Panc1 (cell line): ENCODE measurements at regions not wholly inside any gene's neighbourhood (a gene's known extent, or its start where the extent isn't known, plus 50 kb on each side); places are given as distances from the start of the nearest gene placed in this dataset.

Experiments used
- POLR2AphosphoS5 ChIP-seq: IDR thresholded peaks from 2 replicates; pipeline ENCODE4 v1.6.1; 2012; ENCODE audit warnings: mild to moderate bottlenecking, low read depth, low read length, moderate library complexity
- TF ChIP-seq, protein P1 (sequence below): fragments of 450-650 bp; IDR thresholded peaks from 2 replicates; pipeline ENCODE4 v1.5.1; 2017; ENCODE audit warnings: mild to moderate bottlenecking
- TF ChIP-seq, protein P2 (sequence below), 2 experiments: IDR thresholded peaks; 2 replicates each; pipeline ENCODE4 v1.6.1; 2011 to 2012; ENCODE audit warnings: low read depth in 2 of 2, control low read depth in 1 of 2, low read length in 1 of 2, mild to moderate bottlenecking in 1 of 2, moderate library complexity in 1 of 2; ENCODE audit not compliant: insufficient read depth in 1 of 2

DNA sequence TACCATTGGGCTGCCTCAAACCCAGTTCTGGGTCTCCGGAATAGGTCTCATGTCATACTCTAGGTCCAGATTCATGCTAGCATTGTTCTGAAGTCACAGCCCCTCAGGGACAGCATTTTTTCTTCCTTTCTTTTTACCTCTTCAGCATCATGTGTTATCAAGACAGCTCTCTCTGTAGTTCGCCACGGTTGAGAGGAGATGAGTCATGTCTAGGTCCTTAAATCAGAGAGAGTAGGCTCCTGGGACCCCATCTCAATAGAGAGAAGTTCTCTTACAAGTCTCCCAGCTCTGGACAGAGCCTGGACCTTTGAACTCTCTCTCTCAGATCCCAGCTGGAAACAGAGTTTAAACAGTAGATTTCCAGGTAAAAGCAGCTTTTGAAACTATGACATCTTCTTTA is 332.4 kb upstream of the CD180 start:
- TF ChIP-seq, protein P1, sequence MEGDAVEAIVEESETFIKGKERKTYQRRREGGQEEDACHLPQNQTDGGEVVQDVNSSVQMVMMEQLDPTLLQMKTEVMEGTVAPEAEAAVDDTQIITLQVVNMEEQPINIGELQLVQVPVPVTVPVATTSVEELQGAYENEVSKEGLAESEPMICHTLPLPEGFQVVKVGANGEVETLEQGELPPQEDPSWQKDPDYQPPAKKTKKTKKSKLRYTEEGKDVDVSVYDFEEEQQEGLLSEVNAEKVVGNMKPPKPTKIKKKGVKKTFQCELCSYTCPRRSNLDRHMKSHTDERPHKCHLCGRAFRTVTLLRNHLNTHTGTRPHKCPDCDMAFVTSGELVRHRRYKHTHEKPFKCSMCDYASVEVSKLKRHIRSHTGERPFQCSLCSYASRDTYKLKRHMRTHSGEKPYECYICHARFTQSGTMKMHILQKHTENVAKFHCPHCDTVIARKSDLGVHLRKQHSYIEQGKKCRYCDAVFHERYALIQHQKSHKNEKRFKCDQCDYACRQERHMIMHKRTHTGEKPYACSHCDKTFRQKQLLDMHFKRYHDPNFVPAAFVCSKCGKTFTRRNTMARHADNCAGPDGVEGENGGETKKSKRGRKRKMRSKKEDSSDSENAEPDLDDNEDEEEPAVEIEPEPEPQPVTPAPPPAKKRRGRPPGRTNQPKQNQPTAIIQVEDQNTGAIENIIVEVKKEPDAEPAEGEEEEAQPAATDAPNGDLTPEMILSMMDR, result no peak
- TF ChIP-seq, protein P2, sequence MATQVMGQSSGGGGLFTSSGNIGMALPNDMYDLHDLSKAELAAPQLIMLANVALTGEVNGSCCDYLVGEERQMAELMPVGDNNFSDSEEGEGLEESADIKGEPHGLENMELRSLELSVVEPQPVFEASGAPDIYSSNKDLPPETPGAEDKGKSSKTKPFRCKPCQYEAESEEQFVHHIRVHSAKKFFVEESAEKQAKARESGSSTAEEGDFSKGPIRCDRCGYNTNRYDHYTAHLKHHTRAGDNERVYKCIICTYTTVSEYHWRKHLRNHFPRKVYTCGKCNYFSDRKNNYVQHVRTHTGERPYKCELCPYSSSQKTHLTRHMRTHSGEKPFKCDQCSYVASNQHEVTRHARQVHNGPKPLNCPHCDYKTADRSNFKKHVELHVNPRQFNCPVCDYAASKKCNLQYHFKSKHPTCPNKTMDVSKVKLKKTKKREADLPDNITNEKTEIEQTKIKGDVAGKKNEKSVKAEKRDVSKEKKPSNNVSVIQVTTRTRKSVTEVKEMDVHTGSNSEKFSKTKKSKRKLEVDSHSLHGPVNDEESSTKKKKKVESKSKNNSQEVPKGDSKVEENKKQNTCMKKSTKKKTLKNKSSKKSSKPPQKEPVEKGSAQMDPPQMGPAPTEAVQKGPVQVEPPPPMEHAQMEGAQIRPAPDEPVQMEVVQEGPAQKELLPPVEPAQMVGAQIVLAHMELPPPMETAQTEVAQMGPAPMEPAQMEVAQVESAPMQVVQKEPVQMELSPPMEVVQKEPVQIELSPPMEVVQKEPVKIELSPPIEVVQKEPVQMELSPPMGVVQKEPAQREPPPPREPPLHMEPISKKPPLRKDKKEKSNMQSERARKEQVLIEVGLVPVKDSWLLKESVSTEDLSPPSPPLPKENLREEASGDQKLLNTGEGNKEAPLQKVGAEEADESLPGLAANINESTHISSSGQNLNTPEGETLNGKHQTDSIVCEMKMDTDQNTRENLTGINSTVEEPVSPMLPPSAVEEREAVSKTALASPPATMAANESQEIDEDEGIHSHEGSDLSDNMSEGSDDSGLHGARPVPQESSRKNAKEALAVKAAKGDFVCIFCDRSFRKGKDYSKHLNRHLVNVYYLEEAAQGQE (IDR thresholded peaks at IDR 0.05; ENCODE audit: insufficient read depth in 1 of 2, low read depth in 2 of 2, low read length in 1 of 2), result no peak
- no peak for TF ChIP-seq POLR2AphosphoS5
